GM19025 (cell line): ENCODE measurements at regions not wholly inside any gene's neighbourhood (a gene's known extent, or its start where the extent isn't known, plus 50 kb on each side); places are given as distances from the start of the nearest gene placed in this dataset.
"Not testable (repeated sequence)": the region's sequence is repeated elsewhere in the genome, so short reads cannot be mapped to it uniquely, and the experiment has no call there.

Source experiments
- ATAC-seq: cut with Tn5 transposase; IDR thresholded peaks from one replicate; pipeline ENCODE4 v1.9.1; 2021; ENCODE audit warnings: mild to moderate bottlenecking, low read depth, moderate library complexity; ENCODE audit not compliant: unreplicated experiment

DNA sequence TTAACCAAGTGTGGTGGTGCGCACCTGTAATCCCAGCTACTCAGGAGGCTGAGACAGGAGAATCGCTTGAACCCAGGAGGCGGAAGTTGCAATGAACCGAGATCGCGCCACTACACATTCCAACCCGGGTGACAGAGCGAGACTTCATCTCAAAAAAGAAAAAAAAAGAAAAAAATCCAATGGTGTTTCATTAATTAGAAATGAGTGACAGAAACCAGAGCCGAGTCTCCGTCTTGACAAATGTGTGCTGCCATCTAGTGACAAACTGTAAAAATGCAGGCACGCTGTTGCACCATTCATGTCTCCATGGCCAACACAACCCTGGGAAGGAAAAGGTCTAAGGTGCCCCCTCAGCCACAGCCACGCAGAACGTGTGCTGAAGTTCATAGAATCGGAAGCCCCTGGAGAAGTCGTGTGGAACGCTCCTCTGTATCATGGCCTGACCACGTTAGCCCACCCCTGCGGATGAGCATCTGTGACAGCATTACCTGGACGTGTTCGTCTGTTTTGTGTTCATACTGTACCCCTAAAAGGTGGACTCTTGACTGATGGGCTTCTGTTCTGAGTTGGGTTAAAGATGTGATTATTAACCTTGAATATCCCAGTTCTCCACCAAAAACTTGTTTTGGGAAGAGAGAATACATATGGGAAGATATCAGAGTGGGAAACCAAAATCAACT, 94.9 kb downstream of the LYZL2 start:
- no peak for ATAC-seq

DNA sequence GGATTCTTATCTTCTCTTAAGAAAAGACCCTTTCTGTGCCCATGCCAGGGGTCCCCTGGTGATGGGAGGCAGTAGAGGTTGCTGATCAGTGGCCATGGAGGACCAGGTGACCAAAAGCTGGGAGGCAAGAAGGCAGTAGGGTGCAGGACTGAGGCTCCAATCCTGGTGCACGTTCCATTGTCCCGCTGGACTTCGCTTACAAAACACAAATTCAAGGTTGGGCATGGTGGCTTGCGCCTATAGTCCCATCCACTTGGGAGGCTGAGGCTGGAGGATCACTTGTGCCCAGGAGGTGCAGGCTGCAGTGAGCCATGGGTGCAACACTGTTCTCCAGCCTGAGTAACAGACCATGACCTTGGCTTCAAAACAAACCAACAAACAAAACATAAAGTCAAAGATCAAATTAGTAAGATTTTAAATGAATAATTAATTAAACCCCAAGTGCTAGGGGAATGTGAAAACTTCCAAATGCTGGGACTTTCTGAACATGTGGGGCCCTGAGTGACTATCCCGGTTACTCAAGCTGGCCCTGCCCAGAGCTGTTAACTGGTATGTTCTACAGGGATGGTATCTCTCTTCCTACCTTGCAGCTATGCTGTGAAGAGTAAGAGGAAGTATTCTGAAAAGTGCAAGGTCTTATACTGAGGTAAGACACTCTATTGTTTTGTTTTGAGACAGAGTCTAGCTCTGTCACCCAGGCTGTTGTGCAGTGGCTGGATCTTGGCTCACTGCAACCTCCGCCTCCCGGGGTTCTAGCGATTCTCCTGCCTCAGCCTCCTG, 97.6 kb downstream of the LYZL2 start:
- no peak for ATAC-seq

DNA sequence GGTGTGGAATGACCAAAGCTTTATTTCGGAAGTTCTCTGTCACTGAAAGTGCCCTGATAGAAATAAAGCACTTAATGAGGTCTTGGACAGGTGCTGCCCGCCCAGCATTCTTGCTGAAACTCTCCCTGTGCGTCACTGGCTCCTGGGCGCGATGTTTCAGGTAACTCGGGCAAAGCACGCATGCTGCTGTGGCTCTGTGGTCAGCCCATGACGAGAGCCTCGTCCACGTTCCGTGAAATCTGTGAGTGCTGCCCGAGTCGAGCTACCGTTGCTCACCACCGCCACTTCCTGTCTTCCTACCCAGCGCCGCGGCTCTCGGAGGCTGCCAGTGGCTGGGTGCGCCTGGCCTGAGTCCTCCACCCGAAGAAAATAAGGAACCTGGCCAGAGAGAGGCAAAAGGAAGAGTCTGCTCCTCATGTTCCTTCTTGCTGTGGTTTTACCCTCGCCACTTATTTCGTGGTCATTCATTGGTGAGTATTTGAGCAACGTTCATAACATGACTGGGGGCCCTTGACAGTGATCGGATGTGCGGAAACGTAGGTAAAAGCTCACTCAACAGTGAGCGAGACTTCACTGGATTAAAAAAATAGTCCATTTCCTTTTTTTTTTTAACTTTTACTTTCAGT, 95.5 kb downstream of the MAP3K8 start:
- peak; percentile 74 for ATAC-seq

DNA sequence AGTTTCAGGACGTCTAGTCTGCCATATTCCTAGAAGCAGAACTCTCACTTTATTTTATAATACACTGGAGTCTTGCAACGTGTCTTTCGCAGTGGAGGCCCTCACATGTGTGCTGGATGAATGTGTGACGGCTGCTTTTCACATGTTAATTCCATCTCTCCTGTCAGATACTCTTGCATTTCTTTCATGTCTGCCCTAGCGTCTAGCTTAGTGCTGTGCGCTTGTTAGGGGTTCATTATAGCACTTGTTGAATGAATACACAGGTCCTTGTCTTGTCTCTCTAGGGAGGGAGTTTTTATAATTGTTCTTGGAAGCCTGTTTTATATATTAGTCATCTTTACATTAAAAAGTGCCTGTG, 94.4 kb downstream of the MAP3K8 start:
- ATAC-seq, result no peak

DNA sequence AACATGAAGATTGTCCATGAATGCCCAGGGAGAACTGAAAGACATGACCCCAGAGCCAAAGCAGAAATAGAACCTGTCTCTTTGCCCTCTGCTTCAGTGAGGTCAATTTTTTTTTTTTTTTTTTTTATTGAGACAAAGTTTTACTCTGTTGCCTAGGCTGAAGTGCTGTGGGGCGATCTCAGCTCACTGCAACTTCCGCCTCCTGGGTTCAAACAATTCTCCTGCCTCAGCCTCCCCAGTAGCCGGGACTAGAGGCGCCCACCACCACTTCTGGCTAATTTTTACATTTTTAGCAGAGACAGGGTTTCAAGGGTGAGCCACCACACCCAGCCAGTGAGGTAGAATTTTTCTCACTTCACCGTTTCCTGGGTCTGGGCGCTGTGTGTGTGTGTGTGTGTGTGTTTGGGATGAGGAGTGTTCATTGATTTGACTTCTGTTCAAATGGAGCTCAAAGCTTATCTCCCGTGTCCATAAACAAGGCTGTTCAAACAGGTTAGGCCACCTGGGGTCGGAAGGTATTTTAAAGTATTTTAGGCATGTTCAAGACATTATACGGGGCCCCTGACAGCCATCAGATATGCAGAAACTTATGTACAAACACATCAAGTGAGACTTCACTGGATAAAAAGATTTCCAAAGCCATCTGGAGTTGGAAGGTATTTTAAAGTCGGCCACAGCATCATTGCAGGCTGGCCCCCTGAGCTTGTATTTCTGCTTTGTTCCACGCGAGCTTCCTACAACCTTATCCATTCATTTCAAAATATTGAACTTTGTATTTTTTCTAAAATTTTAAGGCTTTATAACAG, 93.8 kb downstream of the MAP3K8 start:
- no peak for ATAC-seq

DNA sequence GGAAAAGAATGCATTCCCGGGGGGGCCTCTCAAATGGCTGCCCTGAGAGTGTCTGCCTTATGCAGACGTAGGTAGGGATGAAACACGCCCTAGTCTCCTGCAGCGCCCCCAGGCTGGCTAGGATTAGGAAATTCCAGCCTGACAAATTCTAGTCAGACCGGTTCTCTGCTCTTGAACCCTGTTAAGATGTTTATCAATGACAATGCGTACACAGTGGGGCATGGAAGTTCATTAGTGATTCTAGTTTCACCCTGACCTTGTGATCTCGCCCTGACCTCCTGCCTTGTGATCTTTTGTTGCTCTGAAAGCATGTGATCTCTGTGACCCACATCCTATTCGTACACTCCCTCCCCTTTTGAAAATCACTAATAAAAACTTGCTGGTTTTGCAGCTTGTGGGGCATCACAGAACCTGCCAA, 88.7 kb downstream of the MAP3K8 start:
- not testable (repeated sequence) for ATAC-seq

DNA sequence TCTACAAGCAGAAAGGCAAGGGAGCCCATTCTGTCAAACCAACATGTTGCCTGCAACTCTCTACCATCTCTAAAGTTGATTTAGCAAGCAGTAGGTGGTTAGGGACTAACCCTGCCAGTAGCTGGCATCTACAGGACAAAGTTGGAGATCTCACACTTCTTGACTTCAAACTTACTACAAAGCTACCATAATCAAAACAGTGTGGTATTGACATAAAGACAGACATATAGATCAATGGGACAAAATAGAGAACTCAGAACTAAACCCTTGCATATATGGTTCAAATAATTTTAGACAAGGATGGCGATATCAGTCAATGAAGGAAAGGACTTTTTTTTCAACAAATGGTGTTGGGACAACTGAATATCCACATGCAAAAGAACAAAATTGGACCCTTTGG, 84.9 kb downstream of the MAP3K8 start:
- no peak for ATAC-seq
